Thyroid gland (tissue), 4 donors: ENCODE measurements at regions not wholly inside any gene's neighbourhood (a gene's known extent, or its start where the extent isn't known, plus 50 kb on each side); places are given as distances from the start of the nearest gene placed in this dataset.

ENCODE experiments used
- DNase-seq, 2 donors: peaks; one replicate each; pipeline ENCODE4 v3.0.0-alpha.2; 2019
- H3K27ac ChIP-seq, 3 donors: fragments of 200-600 bp; sonication (generic); 1 replicate in 2 of 3; 2 replicates in 1 of 3; pipeline ENCODE4 v1.5.1; 2016 to 2019; ENCODE audit warnings: mild to moderate bottlenecking in 1 of 3, moderate library complexity in 1 of 3
- H3K27me3 ChIP-seq: fragments of 200-600 bp; sonication (generic); one replicate; pipeline ENCODE4 v1.5.1; 2019
- H3K36me3 ChIP-seq, 2 donors: fragments of 200-600 bp; sonication (generic); one replicate each; pipeline ENCODE4 v1.5.1; 2016 to 2019
- H3K4me1 ChIP-seq, 2 donors: fragments of 200-600 bp; sonication (generic); one replicate each; pipeline ENCODE4 v1.5.1; 2017 to 2019
- H3K4me3 ChIP-seq, 3 donors: fragments of 200-600 bp; sonication (generic); replicated peaks in 1 of 3; 1 replicate in 2 of 3; 2 replicates in 1 of 3; pipeline ENCODE4 v1.5.1; 2016; ENCODE audit warnings: mild to moderate bottlenecking in 1 of 3
- H3K9me3 ChIP-seq: fragments of 200-600 bp; sonication (generic); one replicate; pipeline ENCODE4 v1.5.1; 2017
- CTCF ChIP-seq, 6 experiments: fragments of 200-600 bp in 3 of 6; fragments of 450-650 bp in 3 of 6; sonication (generic) in 3 of 6; IDR thresholded peaks; one replicate each; pipeline ENCODE4 v1.5.1; 2016 to 2019; ENCODE audit warnings: antibody characterized with exemption in 6 of 6, mild to moderate bottlenecking in 2 of 6, inconsistent platforms in 1 of 6, moderate library complexity in 1 of 6
- POLR2A ChIP-seq, 2 donors: fragments of 450-650 bp; IDR thresholded peaks; one replicate each; pipeline ENCODE4 v1.6.1; 2017; ENCODE audit warnings: antibody characterized with exemption in 2 of 2, mild to moderate bottlenecking in 2 of 2, moderate library complexity in 1 of 2
- WGBS, 2 donors: methylation state at CpG; one replicate each; pipeline ENCODE4 v1.1.5; 2017; 5-methylcytosine and 5-hydroxymethylcytosine counted together
- intact Hi-C: fragments of 100-400 bp; cut with DNase I; formaldehyde crosslinking; loops from one replicate; pipeline ENCODE4 v1.15.1; 2023

- TF ChIP-seq POLR2A (IDR thresholded peaks at IDR 0.05) = no peak
- no peak for TF ChIP-seq CTCF (IDR thresholded peaks at IDR 0.05)
- no peaks in the 10 kb centered on the region for H3K27me3 ChIP-seq
- DNase-seq = no peak
- no peaks in the 10 kb centered on the region for H3K4me1 ChIP-seq
- intact Hi-C loops = no loop called here
- WGBS, 2 donors = 89 to 97% methylated on average over 2 of the region's 2 CpGs
- no peak overlapping the region for H3K4me3 ChIP-seq
- H3K27ac ChIP-seq = no peak overlapping the region
- H3K9me3 ChIP-seq = no peaks in the 10 kb centered on the region
- H3K36me3 ChIP-seq = no peaks in the 10 kb centered on the region
Observed at GRCh38 chr4:152154433-152154832, 381.5 kb downstream of the FBXW7 start.

- Histone ChIP-seq H3K27me3 (no peaks in the 10 kb centered on the region), H3K27ac (no peak overlapping the region), H3K9me3 (no peaks in the 10 kb centered on the region), H3K4me3 (no peak overlapping the region), H3K4me1 (no peaks in the 10 kb centered on the region), H3K36me3 (no peaks in the 10 kb centered on the region)
- no peak for DNase-seq
- intact Hi-C loops = no loop called here
- no peak for TF ChIP-seq CTCF (IDR thresholded peaks at IDR 0.05)
- TF ChIP-seq POLR2A (IDR thresholded peaks at IDR 0.05) = no peak
- 82 to 88% methylated on average over 8 of the region's 8 CpGs for WGBS, 2 donors
Observed at GRCh38 chr4:152153476-152154270, 382.2 kb downstream of the FBXW7 start.

- no peak overlapping the region for H3K27ac ChIP-seq
- H3K9me3 ChIP-seq = no peaks in the 10 kb centered on the region
- no peaks in the 10 kb centered on the region for H3K36me3 ChIP-seq
- TF ChIP-seq POLR2A (IDR thresholded peaks at IDR 0.05) (no peak), CTCF (IDR thresholded peaks at IDR 0.05) (no peak)
- intact Hi-C loops = no loop called here
- no peaks in the 10 kb centered on the region for H3K4me1 ChIP-seq
- no peak overlapping the region for H3K4me3 ChIP-seq
- DNase-seq = no peak
- 90 to 94% methylated on average over 3 of the region's 3 CpGs for WGBS, 2 donors
- H3K27me3 ChIP-seq = no peaks in the 10 kb centered on the region
Observed at GRCh38 chr4:152150214-152150613, 385.7 kb downstream of the FBXW7 start.

GRCh38 chr4:152149745-152150144 is 386.1 kb downstream of the FBXW7 start:
- 64 to 85% methylated on average over 3 of the region's 3 CpGs for WGBS, 2 donors
- intact Hi-C loops = no loop called here
- no peak for TF ChIP-seq CTCF (IDR thresholded peaks at IDR 0.05)
- no peak for TF ChIP-seq POLR2A (IDR thresholded peaks at IDR 0.05)

GRCh38 chr4:152148057-152148456 is 387.2 kb upstream of the GATB start:
- Histone ChIP-seq H3K4me1 (no peaks in the 10 kb centered on the region), H3K9me3 (no peaks in the 10 kb centered on the region), H3K27me3 (no peaks in the 10 kb centered on the region), H3K36me3 (no peaks in the 10 kb centered on the region), H3K4me3 (no peak overlapping the region), H3K27ac (no peak overlapping the region)
- intact Hi-C loops = no loop called here
- WGBS, 2 donors = 82% methylated on average over 2 of the region's 2 CpGs
- TF ChIP-seq POLR2A (IDR thresholded peaks at IDR 0.05) (no peak), CTCF (IDR thresholded peaks at IDR 0.05) (no peak)
- DNase-seq = no peak

More at GRCh38 chr4:152149745-152150144, 386.1 kb downstream of the FBXW7 start:
- no peak for DNase-seq
- Histone ChIP-seq H3K4me3 (no peak overlapping the region), H3K9me3 (no peaks in the 10 kb centered on the region), H3K36me3 (no peaks in the 10 kb centered on the region), H3K27ac (no peak overlapping the region), H3K27me3 (no peaks in the 10 kb centered on the region), H3K4me1 (no peaks in the 10 kb centered on the region)
